GM19463 (cell line): ENCODE measurements at regions not wholly inside any gene's neighbourhood (a gene's known extent, or its start where the extent isn't known, plus 50 kb on each side); places are given as distances from the start of the nearest gene placed in this dataset.

Experiments
- ATAC-seq: cut with Tn5 transposase; IDR thresholded peaks from one replicate; pipeline ENCODE4 v1.9.1; 2021; ENCODE audit warnings: mild to moderate bottlenecking, moderate library complexity; ENCODE audit not compliant: unreplicated experiment

DNA sequence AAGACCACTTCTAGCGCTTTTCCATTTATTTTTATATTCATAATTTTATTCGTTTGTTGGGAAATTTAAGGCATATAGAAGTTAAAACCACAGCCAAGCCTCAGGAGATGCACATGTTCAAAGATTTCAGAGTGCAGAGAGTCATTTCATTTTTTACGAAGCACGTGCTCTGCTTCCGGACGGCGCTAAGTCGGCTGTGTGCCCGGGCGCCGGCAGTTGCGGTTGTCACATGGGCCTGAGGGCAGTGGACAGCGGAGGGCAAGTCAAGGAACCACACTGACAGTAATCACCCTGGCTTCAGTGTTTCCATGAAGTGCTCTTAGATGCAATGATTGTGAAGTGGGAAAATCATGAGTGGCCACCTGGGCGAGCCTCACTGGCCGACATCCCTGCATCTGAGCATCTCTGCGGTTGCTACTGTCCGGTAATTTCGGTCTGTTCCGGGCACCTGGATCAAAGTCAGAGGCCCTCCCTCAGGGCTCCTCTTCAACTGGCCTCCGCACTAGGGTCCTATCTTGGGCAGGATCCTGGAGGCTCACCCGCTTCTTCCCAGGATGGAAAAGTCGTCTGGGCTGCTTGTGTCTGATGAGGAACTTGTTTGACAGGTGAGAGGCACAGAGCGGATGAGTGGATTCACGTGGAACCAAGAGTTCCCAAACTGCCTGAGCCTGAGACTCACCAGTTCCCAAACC lies 90.8 kb downstream of the DACT2 start:
- ATAC-seq, result no peak

DNA sequence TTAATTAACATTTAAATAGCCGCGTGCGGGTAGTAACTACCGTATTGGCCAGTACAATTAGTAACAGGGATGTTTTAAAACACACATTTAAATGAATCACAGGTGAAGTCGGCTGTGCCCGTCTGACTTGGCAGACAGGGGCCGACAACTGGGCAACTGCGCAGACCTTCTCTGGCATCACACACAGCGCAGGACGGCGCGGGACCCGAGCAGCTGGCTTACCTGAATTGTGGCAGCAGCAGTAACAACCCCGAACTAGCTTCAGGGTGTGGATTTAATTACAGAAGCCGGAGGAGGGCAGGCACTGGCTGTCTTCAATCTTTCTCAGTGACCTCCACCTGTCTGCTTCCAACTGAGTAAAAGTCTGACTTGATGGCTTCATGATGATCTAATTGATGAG lies 91.7 kb downstream of the DACT2 start:
- no peak for ATAC-seq

DNA sequence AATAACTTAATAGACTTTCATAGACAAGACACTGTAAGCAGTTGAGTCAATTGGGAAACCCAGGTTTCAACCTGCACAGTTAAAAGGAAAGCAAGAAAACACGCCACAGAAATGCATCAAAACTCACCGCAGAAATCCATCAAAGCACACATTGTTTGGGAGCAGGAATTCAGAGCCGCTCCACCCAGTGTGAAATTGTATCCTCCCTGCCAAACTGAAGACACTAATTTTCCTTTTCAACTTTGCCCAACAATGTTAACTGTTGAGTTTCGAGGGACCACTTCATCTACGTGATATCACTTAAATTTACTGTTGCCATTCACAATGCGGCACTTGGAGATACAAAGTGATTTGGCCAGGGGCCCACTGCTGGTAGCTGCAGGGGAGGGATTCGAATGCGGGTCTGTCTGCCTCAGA lies 92.7 kb downstream of the DACT2 start:
- no peak for ATAC-seq

DNA sequence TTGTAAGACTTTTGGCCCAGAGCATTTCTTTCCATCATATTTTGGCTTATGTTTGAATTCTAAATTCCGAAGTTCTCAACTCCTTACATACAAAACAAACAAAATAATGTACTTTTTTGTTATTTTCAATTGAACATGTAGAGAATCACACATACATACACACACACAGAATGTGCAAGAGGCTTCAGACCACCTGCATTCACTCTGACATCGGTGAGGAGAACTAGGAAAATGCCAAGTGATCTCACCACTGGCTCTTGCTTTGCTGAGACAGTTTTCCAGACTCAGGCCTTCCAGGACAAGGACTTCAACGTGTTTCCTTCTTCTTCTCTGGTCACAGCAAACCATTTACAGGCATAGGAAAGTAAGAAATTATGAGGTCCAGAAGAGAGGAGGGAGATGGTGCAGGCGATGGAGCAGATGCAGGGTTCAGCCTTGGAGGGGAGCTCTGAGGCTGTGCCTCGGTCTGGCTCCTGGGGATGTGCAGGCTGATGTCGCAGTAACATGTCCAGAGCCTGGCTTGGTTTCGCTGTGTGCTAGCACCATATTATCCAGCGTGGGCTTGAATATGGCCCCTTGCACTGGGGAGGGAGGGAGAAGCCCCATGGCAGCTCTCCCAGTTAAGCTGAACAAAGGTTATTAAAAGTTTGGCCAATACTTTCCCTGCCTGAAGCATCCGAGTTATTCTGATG lies 93.4 kb downstream of the DACT2 start:
- ATAC-seq, result no peak

DNA sequence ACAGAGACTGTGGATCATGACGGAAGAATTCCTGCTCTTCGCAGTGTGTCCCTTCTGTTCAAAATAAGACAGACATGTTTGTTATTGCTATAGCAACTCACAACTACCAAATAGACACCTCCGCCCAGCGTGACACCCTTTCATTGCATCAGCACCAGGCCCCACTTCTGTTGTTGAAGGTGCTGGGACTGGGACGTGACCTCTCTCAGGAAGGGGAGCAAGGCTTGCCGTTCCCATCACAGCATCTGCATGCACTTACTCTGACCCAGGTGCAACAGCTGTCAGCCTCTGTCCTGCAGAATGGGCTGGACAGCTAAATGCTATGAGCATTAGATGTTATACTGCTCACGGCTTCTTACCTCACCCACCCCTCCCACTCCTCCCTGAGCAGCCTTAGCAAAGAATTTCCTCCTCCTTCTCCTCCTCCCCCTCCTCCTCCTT lies 94.1 kb downstream of the DACT2 start:
- no peak for ATAC-seq

DNA sequence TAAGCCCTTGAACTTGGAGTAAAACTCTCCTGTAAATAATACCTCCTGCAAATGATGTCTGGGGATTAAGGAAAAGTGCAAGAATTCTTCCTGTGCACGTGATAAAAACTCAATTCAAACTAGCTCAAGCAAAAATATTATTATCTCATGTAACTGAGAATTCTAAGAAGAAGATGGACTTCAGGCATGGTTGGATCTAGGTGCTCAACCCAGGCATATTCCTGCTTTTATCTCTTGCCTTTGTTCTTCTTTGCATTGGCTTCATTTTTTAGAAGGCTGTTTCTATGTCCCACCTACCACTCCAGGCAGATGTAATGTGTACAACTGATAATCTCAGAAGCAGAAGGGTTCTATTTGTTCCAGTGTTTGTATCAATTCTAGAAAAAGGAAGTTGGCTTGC lies 95.8 kb downstream of the DACT2 start:
- no peak for ATAC-seq

DNA sequence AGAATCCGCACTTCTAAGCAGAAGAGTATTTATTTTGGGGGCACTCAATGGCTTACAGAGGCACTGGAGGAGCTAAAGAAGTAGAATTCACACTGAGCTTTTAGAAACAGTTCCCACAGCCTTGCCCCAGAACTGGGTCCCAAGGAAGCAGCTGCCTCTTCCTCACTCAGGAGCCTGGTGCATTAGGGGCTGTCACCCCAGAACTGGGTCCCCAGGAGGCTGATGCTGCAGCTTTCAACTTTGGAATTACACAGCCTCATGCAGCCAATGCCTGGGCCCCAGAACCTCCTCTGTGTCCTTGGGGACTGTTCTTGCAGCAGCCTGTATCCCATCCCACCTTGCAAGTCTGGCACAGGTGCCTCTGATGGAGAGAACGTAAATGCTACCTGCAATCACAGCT lies 96.4 kb downstream of the DACT2 start:
- no peak for ATAC-seq

DNA sequence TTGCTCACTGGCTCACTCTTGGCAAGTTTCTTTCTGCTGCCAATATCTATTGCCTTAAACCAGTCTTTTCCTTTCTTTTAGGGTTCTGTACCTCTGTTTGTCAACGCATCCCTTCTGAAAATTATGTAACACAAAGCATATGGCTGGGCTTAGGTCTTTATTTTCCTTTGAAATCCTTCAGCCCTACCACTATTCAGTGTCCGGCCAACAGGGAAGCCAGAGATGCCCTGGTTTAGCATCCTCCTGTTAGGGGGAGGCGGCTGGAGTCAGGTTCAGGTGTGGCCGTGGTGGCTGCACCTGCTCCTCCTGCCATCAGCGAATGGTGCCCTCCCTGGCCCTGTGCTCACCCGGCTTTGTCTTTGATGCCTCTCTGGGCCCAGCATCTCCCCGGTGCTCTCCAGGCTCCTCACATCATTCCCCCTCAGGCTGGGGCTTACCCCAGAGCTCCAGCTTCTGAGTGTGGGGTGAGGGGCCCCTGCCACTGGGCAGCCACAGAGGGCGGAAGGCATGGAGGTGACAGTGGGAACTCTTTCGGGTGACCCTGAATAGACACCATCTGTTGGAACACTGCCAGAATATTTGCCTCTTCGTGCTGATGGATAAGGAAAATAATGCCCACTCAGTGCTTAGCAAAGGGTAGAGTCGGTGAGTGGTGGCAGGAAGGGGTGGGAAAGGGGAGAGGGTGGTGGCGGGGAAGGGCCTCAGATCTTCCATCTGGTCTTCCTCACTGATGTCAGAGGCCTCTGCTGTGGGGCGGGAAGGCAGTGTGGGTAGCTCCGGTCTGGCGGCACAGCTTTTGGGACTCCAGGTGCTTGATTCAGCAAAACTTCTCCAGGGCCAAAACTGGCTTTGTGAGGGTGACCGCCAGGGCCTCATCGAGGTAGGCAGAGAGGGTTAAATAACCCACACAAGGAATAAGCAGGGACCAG lies 97.2 kb downstream of the DACT2 start:
- ATAC-seq, result no peak

DNA sequence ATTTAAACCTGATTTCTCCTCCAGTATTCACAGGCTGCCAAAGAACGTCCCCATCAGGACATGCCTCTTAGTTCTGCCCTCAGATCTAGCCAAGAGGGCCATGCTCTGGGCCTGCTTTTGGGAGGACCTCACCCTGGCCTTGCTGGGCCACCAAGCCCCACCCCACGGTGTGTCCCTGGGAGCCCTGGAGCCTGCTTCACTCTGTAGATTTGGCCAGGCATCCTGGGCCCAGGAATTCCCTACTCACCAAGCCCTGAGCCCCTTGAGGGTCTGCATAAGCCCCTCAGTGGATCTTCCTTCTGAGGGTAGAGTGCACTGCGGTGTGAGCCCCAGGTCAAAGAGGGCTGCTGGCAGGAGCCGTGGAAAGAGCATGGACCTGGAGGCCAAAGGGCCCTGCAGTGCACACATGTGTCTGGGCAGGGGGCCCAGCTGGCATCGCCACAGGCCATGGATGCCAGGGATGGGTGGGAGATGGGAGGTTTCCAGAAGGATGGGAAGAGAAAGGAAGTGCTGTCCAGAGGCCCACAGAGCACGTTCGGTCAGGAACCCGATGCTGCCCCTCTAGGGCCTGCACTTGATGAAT lies 98.0 kb downstream of the DACT2 start:
- ATAC-seq, result no peak

DNA sequence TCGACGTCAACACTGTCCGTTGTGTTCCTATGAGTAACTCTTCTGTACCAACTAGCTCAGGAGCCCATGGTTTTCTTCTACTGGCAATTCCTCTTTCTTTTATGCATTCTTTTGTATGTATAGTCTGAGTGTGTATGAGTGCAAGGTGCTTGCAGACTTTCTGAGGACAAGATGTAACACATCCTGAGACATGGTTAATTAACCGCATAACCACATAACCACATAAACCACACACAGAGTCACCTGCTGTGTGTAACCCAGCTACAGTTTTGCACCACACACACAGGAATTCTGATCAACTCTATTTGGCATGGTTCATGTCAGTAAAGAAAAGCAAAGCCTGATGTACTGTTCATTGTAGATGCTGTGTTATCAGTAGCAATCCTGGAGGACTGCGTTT lies 98.6 kb downstream of the DACT2 start:
- ATAC-seq, result no peak

DNA sequence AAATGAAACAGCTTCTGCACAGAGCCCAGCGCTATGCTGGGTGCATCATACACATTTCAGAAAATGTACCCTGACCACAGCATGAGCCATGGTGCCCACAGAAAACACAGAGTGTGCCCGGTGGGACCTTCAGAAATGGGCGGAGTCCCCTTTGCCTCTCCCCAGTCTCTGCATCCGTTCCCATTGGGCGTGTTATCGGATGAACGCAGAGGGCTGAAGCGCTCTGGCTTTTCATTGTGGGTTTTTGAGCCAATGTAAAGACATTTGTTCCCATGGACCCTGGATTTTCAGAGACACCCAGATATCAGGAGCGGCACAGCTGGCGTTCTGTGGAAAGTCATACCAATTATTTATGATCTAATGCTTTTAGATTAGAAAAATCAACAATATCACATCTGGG lies 99.8 kb downstream of the DACT2 start:
- ATAC-seq, result no peak

DNA sequence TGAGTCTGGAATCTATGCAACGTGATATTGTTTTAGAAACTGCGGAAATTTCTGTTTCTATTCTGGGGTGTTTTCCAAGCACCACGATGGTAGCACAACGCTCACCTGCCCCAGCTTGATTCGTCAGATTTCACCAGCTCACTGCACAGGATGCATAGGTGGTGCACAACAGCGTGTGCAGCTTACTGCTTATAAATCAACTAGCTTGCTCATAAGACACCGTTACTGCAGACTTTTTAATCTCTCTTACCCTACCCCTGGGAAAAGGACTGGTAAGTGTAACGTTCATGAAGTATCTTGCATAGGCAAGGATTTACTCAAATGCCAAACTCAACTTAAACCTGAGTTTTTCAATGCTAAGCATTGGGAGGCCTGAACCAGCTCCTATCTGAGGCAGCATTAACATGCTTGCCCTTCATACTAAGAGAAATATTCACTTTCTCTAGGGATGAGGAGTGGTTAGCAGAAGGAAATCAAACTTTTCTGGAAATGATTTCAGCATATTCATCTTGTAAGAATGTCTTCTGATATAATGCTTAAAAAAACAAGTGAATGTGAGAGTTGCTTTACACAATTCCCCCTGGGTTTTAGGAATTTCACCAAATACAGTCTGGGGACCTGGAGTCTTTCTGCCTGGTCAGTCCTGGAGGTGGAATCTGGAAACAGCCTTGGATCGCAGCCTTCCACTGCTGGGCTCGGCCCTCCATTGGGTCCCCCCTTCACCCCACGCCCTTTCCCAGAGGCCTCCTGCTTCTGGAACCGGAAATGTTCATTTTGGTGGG lies 100.6 kb downstream of the DACT2 start:
- ATAC-seq, result no peak

DNA sequence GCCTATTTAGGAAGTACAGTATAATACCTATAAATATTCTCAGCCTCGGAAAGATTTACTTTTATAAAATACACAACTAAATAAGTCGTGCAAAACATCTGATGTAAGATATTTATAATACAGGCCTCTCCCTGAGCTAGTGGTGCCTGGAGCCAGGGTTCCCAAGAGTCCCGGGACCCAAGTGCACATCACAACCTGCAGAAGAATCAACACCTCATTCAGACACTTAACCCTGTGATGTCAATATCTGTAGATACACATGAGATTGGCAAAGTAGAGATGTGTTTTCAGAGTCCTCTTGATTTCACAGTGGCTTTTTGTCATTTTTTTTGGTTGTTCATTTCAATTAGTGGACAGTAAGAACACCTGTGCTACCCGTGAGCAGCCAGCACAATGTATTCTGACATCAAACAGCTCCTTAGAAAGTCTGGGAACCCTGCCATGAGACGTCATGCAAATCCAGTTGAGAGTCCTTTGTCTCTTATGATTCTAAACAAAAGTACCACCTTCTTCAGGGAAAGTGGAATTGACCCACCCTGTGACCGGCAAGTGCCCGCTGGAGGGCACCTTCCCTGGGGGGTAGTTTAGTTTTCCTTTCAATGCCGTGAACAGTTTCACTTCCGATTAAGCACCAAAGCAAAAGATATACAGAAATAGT lies 101.6 kb downstream of the DACT2 start:
- ATAC-seq, result no peak

DNA sequence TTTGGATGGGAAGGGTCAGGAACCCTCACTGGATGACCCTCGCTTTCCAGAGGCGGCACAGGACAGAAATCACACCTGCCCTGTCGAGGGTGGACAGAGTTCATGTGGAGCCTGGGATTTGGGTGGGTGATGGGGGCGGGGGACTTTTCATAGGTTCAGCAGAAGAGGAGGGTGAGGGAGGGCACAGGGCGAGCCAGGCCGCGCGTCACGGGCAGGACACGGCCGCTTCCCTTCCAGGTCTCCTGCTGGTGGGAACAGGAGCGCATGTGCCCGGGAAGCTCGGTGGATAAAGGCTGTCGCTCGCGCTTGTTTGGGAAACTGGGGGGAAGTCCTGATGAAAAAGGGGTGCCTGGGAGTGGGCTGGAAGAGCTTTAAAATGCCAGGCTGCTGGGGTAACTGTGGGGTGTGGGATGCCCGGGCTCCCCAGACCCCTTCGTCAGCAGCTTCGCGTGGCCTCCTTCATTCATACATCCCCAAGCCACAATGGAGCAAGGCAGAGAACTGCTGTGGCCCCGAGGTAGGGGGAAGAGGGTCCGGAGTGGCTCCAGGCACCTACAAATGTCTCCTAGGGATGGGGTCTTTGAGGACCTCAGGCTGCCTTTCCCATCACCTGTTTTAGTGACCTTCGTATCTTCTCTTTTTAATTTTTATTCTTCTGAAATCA lies 102.2 kb downstream of the DACT2 start:
- no peak for ATAC-seq

DNA sequence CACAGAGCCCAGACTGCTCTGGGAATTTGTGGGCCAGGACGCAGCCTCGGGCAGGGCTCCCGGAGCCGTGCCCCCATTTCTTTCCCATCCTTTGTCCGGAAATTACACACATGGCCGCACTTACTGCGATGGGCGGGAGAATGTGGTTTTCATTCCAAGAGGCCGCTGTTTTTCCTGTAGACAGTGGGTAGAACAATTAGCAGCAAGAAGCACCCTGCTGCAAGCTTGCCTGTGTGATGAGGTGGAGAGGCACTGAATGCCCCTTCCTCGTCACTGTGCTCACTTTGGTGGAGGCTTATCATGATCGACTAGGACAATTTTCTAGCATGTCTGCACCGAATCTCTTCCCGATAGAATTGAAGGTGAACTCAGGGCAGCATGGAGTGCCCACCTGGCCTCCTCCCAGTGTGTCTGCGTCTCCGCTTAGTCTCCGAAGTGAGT lies 102.8 kb downstream of the DACT2 start:
- no peak for ATAC-seq

DNA sequence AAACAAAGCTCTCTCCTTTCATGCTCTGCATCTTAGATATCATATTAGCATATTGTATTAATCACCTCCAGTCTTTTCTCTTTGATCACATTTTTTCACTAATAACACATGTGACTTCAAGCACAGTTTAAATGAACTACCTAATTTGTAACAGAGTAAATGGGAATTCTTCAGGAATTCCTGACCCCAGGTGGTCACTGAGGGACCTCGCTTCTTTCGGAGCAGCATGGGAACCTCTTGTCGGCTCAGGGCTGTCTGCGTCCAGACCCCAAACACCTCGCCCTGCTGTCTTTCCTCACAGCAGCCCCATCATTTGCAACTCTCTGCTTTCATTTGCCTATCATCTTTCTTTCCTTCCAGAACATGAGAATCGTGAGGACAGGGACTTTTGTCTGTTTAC lies 103.5 kb downstream of the DACT2 start:
- ATAC-seq, result no peak

DNA sequence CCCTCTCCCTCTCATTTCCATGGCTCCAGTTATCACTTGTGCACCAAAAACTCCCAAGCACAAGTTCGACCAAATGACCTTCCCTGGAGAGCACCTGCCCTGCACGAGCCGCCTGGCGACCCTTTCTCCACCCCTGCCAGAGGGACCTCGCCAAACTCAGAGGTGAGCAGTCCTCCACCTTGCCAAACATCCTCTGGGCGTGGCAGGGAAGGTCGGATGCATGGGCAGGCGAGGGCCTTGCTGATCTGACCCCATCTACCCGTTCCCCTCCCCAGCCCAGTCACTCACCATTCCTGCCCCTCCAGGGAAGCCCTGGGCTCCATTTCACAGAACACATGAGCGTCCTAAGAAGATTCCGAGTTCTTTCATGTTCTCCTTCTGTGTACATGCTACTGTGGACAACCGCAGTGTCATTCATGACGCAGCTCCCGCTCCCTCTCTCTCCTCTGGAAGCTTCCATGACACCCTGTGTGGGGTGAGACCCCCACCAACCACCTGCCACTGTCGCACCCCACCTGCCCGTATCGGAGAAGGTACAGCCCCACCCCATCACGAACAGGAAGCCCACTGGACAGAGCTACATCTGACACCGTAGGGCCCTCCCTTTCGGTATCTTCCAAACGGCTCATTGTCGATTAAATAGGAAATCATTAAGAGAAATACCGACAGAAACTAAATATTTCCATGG lies 104.3 kb downstream of the DACT2 start:
- ATAC-seq, result no peak

DNA sequence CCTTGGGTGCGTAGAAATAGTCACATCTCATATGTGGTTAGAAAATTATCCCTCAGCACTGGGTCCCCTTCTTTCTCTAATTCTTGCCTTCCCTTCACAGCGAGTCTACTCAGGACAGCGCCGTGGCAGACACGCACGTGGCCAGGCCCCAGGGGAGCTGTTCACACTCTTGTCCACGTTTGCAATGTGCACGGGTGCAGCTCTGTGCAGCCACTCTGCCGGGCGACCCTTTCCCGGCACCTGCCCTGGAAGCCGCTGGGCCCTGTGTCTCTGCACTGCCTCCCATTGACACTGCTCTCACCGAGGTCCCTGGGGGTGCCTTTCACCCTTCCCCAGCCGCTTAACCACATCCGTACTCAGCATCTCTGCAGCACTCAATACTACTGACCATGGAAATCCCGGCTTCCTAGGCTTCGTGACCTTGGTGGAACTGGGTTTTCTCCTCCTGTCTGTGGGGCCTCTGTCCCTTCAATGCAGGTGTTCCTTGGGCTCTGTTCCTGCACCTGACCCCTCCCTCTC lies 104.9 kb downstream of the DACT2 start:
- ATAC-seq, result no peak

DNA sequence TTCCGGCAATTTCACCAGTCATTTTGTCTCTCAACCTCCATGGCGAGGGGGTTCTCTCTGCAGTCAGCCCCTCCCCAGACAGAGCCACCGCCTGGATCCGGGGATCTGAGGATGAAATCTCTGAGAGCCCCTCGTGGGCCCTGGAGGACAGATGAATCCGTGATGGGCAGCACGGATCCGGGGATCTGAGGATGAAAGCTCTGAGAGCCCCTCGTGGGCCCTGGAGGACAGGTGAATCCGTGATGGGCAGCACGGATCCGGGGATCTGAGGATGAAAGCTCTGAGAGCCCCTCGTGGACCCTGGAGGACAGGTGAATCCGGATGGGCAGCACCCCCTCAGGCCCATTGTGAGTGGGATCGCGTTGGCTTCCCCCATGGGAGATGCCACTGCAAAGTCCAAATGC lies 106.5 kb downstream of the DACT2 start:
- no peak for ATAC-seq
